Adrenal gland (tissue), 9 donors: ENCODE measurements at regions not wholly inside any gene's neighbourhood (a gene's known extent, or its start where the extent isn't known, plus 50 kb on each side); places are given as distances from the start of the nearest gene placed in this dataset.
A peak's percentile ranks its signal among the peaks of the same experiment; 100 is the strongest.
"Not testable (repeated sequence)": the region's sequence is repeated elsewhere in the genome, so short reads cannot be mapped to it uniquely, and the experiment has no call there.

ENCODE experiments used
- DNase-seq, 7 donors: peaks; one replicate each; pipeline ENCODE4 v3.0.0-alpha.2; 2019 to 2020
- H3K27ac ChIP-seq, 5 donors: fragments of 200-600 bp; sonication (generic) in 4 of 5; 1 replicate in 3 of 5; 2 replicates in 2 of 5; pipeline versions ENCODE4 v1.5.1 to v1.8.0; 2016 to 2020; ENCODE audit warnings: mild to moderate bottlenecking in 1 of 5
- H3K27me3 ChIP-seq: fragments of 200-600 bp; 2 replicates; pipeline ENCODE4 v1.8.0; 2021
- H3K36me3 ChIP-seq, 2 donors: fragments of 200-600 bp; replicated peaks in 1 of 2; 1 replicate in 1 of 2; 2 replicates in 1 of 2; pipeline versions ENCODE4 v1.5.1 to v1.8.0; 2018 to 2022
- H3K4me1 ChIP-seq, 2 donors: fragments of 200-600 bp; replicated peaks in 1 of 2; 1 replicate in 1 of 2; 2 replicates in 1 of 2; pipeline versions ENCODE4 v1.5.1 to v1.8.0; 2018 to 2021
- H3K4me3 ChIP-seq, 4 donors: fragments of 200-600 bp; sonication (generic) in 3 of 4; one replicate each; pipeline ENCODE4 v1.5.1; 2016 to 2018
- H3K9me3 ChIP-seq, 3 donors: fragments of 200-600 bp; sonication (generic) in 1 of 3; replicated peaks in 1 of 3; 1 replicate in 2 of 3; 2 replicates in 1 of 3; pipeline versions ENCODE4 v1.5.1 to v1.8.0; 2016 to 2021
- POLR2A ChIP-seq, 2 donors: fragments of 450-650 bp; IDR thresholded peaks; one replicate each; pipeline ENCODE4 v1.6.1; 2017; ENCODE audit warnings: antibody characterized with exemption in 2 of 2, mild to moderate bottlenecking in 2 of 2, moderate library complexity in 1 of 2
- WGBS, 4 donors: extraction: QIAGEN DNeasy Blood & Tissue Kit in 2 of 4; methylation state at CpG; one replicate each; pipeline versions ENCODE4 v1.1.5 to v1.1.7; 2013 to 2017; 5-methylcytosine and 5-hydroxymethylcytosine counted together
- intact Hi-C, 2 donors: fragments of 100-400 bp; cut with DNase I; formaldehyde crosslinking; loops; one replicate each; pipeline versions ENCODE4 v1.14.1 to v1.15.0; 2022 to 2023
- TF ChIP-seq, protein P1 (sequence below), 6 experiments: fragments of 450-650 bp in 4 of 6; fragments of 200-600 bp in 2 of 6; sonication (generic) in 1 of 6; IDR thresholded peaks; 1 replicate in 5 of 6; 2 replicates in 1 of 6; pipeline versions ENCODE4 v1.5.1 to v1.8.0; 2016 to 2021; ENCODE audit warnings: antibody characterized with exemption in 6 of 6, mild to moderate bottlenecking in 2 of 6, moderate library complexity in 1 of 6
- donor health status: healthy with polysubstance abuse.
- donor health status: Bipolar disorder and iron deficiency.
- donor health status: DM: yes; HTN: yes; CAD: no.
- donor health status: DM: no; HTN: no; CAD: no.
- donor health status: DM: no; HTN: no; CAD: no.

DNA sequence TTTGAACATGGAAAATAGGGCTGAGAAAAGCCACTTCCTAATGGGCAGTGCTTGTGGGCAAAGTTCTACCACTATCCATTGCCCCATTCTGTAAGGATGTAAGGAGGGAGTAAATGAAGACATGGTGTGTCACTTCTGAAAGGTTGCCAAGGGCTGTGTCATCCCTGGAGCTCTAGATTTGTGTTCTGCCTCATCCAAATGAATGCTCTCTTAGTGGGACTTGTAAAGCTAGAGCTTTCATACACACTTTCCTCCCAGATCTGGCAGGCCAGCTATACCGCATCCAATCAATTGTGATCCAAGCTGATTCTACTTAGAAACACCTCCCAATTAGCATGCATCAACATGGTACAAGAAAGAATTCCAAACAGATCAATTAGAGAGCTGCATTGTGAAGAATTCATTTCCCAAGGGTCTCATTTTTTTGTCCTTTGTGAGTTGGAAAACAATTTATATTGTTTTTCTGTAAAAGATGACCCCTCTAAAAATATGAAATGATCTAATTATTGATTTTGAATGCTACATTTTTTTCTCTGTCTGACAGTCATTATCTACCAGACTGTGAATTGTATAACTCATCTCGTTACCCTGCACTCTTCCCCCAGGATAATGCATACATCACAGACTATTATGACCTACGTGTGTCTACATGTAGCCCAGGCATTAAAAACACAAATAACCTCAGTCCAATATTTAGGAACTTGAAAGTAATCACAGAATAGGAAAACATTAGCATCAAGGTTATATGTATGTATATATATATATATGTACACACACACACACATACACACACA lies 117.1 kb upstream of the DUSP10 start:
- TF ChIP-seq, protein P1, sequence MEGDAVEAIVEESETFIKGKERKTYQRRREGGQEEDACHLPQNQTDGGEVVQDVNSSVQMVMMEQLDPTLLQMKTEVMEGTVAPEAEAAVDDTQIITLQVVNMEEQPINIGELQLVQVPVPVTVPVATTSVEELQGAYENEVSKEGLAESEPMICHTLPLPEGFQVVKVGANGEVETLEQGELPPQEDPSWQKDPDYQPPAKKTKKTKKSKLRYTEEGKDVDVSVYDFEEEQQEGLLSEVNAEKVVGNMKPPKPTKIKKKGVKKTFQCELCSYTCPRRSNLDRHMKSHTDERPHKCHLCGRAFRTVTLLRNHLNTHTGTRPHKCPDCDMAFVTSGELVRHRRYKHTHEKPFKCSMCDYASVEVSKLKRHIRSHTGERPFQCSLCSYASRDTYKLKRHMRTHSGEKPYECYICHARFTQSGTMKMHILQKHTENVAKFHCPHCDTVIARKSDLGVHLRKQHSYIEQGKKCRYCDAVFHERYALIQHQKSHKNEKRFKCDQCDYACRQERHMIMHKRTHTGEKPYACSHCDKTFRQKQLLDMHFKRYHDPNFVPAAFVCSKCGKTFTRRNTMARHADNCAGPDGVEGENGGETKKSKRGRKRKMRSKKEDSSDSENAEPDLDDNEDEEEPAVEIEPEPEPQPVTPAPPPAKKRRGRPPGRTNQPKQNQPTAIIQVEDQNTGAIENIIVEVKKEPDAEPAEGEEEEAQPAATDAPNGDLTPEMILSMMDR (IDR thresholded peaks at IDR 0.05) = no peak
- no peak for TF ChIP-seq POLR2A (IDR thresholded peaks at IDR 0.05)
- intact Hi-C loops = no loop called here
- H3K4me1 ChIP-seq = no peaks in the 10 kb centered on the region
- no peak overlapping the region for H3K4me3 ChIP-seq
- H3K27me3 ChIP-seq = no peaks in the 10 kb centered on the region
- peak in 2 of 7 donors; percentile 12 to 19 for DNase-seq
- H3K9me3 ChIP-seq = no peaks in the 10 kb centered on the region
- H3K36me3 ChIP-seq = no peaks in the 10 kb centered on the region
- WGBS, 4 donors = 87 to 95% (median 89%) methylated on average over 3 of the region's 3 CpGs
- no peak overlapping the region for H3K27ac ChIP-seq

DNA sequence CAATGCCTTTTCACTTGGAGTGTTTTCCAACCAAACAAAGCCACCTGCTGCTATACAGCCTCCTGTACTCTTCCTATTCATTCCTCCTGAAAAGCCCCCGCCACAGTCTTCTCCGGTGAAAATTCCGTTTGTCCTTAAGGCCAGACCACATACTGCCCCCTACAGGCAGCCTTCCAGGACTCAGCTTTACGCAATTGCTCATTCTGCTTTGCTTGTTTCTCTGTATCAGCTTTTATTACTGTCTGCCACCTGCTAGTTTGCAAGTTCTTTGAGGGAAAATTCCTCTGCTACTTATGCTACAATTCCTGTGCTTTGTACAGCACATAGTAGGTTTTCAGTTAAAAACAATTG lies 115.2 kb upstream of the DUSP10 start:
- WGBS, 4 donors = 64 to 96% (median 75%) methylated on average over 1 to 4 of the region's 4 CpGs
- intact Hi-C loops = not testable (repeated sequence)

DNA sequence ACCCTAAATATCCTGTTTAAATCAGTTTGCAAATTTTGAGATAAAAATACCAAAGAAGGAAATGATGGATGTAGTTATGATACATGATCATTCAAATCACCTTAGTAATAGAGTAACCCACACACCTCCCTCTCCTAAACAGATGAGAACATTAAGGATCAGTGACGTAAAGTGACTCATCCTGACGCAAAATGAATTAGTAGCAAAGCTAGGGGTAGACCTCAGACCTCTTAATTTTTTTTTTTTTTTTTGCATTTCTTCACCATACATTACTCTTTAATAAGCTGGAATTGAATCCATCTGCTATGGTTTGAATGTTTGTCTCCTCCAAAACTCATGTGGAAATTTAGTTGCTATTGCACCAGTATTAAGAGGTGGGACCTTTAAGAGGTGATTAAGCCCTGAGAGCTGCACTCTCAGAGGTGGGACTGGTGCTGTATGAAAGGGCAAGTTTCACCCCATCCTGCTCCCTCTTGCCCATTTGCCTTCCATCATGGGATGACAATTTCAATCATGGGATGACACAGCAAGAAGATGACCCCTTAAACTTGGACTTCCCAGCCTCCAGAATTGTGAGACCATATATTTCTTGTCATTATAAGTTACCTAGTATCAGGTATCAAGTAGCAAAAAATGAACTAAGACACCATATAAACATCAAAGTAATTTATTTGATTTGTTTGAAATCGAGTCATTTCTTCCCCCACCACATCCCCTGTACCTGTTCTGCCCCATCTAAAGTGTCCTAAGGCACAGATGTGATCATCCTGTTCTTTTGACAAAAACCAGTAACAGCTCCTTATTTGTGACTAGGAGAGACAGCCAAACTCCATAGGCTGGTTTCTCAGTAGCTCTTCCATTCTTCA lies 114.6 kb upstream of the DUSP10 start:
- WGBS, 4 donors = 66 to 87% (median 80%) methylated on average over 3 of the region's 3 CpGs
- intact Hi-C loops = no loop called here
- TF ChIP-seq POLR2A (IDR thresholded peaks at IDR 0.05) = no peak
- TF ChIP-seq, protein P1 (IDR thresholded peaks at IDR 0.05) = no peak
- Histone ChIP-seq H3K9me3 (no peaks in the 10 kb centered on the region), H3K4me1 (no peaks in the 10 kb centered on the region), H3K36me3 (no peaks in the 10 kb centered on the region), H3K27me3 (no peaks in the 10 kb centered on the region), H3K27ac (no peak overlapping the region), H3K4me3 (no peak overlapping the region)
- no peak for DNase-seq

More for the DNA sequence above, 115.2 kb upstream of the DUSP10 start:
- H3K4me1 ChIP-seq, H3K4me3 ChIP-seq, H3K27me3 ChIP-seq, H3K36me3 ChIP-seq, DNase-seq, H3K27ac ChIP-seq, H3K9me3 ChIP-seq: not testable (repeated sequence)

DNA sequence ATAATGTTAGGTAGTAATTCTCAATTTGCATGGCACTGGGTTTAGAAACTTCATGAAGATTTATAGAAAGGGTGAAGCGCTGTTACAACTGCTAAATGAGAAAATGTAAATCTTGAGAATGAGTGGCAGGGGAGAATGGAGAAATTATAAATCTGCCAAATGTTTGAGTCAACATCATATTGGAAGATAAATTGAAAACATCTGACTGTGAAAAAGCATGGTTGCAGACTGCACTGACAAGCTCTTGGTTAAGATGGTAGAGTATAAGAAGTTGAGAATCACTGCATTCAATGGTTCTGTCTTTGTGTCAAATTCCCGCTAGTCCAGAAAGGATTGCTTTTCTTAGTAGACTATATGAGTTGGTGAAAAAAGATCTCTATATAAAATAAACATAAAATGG lies 113.3 kb upstream of the DUSP10 start:
- no peaks in the 10 kb centered on the region for H3K36me3 ChIP-seq
- no peak overlapping the region for H3K4me3 ChIP-seq
- no peak for DNase-seq
- no peak for TF ChIP-seq POLR2A (IDR thresholded peaks at IDR 0.05)
- TF ChIP-seq, protein P1 (IDR thresholded peaks at IDR 0.05) = no peak
- H3K27me3 ChIP-seq = no peaks in the 10 kb centered on the region
- H3K9me3 ChIP-seq = no peaks in the 10 kb centered on the region
- intact Hi-C loops = no loop called here
- no peak overlapping the region for H3K27ac ChIP-seq
- no peaks in the 10 kb centered on the region for H3K4me1 ChIP-seq
- 78 to 98% (median 93%) methylated on average over 2 of the region's 2 CpGs for WGBS, 4 donors
